ENCODE measurements at regions not wholly inside any gene's neighbourhood (a gene's known extent, or its start where the extent isn't known, plus 50 kb on each side); places are given as distances from the start of the nearest gene placed in this dataset.

GRCh38 chr5:2546938-2547337 lies 204.5 kb downstream of the IRX2 start:
- TF ChIP-seq EZH2phosphoT487 (IDR thresholded peaks at IDR 0.05; ENCODE audit: borderline replicate concordance, low read length), result no peak
- no peak for TF ChIP-seq CTCF (IDR thresholded peaks at IDR 0.05; ENCODE audit: low read depth, low read length, poor library complexity, severe bottlenecking)
- Histone ChIP-seq H3K79me2 (ENCODE audit: control insufficient read depth, low read length) (no peaks in the 10 kb centered on the region), H3K27ac (ENCODE audit: low read depth, low read length) (no peak overlapping the region), H4K20me1 (ENCODE audit: control insufficient read depth, insufficient read depth, low read depth, low read length) (no peaks in the 10 kb centered on the region), H3K9me3 (ENCODE audit: control insufficient read depth, insufficient read depth, low read length) (peaks cover 5% of the 10 kb centered on the region; the same call in 1 of the 2 replicates), H3K4me2 (ENCODE audit: low read length) (no peak overlapping the region), H3K4me1 (ENCODE audit: control insufficient read depth, low read length) (no peaks in the 10 kb centered on the region), H3K36me3 (ENCODE audit: control insufficient read depth, low read length) (no peaks in the 10 kb centered on the region), H3K9me2 (replicated peaks; ENCODE audit: control insufficient read depth, low read length) (no peaks in the 10 kb centered on the region), H3F3A (ENCODE audit: control insufficient read depth, insufficient read depth) (no peaks in the 10 kb centered on the region), H3K27me3 (ENCODE audit: control insufficient read depth, low read length) (no peaks in the 10 kb centered on the region), H3K4me3 (ENCODE audit: low read length) (no peak overlapping the region)

DNA sequence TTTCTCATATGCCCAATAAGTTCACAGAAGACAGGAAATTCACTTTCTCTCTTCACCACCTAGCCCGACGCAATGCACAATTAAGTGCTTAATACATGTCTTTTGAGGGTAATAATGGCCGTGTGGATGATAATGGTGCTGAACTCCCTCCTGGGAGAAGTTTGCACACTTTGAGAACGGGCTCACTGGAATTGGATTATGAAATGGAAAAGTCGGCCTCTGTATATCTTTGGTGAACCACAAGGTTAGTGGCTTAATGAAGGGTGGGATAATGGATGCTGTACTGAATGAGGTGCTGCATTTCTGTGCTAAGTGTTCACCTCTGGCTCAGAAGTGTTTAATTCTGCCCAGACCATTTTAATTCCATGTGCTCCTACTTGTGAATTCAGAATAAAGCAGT lies 207.5 kb downstream of the IRX2 start:
- H3K9me3 ChIP-seq (ENCODE audit: control insufficient read depth, insufficient read depth, low read length), result peaks cover 10% of the 10 kb centered on the region; the same call in 1 of the 2 replicates
- H3K27me3 ChIP-seq (ENCODE audit: control insufficient read depth, low read length), result no peaks in the 10 kb centered on the region
- no peaks in the 10 kb centered on the region for H3K36me3 ChIP-seq (ENCODE audit: control insufficient read depth, low read length)
- H3K9me2 ChIP-seq (replicated peaks; ENCODE audit: control insufficient read depth, low read length), result no peaks in the 10 kb centered on the region
- no peaks in the 10 kb centered on the region for H3K4me1 ChIP-seq (ENCODE audit: control insufficient read depth, low read length)
- no peaks in the 10 kb centered on the region for H3K79me2 ChIP-seq (ENCODE audit: control insufficient read depth, low read length)
- H4K20me1 ChIP-seq (ENCODE audit: control insufficient read depth, insufficient read depth, low read depth, low read length), result no peaks in the 10 kb centered on the region
- no peak overlapping the region for H3K4me2 ChIP-seq (ENCODE audit: low read length)
- no peaks in the 10 kb centered on the region for H3F3A ChIP-seq (ENCODE audit: control insufficient read depth, insufficient read depth)
- TF ChIP-seq CTCF (IDR thresholded peaks at IDR 0.05; ENCODE audit: low read depth, low read length, poor library complexity, severe bottlenecking) (no peak), EZH2phosphoT487 (IDR thresholded peaks at IDR 0.05; ENCODE audit: borderline replicate concordance, low read length) (no peak)
- no peak overlapping the region for H3K27ac ChIP-seq (ENCODE audit: low read depth, low read length)
- no peak overlapping the region for H3K4me3 ChIP-seq (ENCODE audit: low read length)

DNA sequence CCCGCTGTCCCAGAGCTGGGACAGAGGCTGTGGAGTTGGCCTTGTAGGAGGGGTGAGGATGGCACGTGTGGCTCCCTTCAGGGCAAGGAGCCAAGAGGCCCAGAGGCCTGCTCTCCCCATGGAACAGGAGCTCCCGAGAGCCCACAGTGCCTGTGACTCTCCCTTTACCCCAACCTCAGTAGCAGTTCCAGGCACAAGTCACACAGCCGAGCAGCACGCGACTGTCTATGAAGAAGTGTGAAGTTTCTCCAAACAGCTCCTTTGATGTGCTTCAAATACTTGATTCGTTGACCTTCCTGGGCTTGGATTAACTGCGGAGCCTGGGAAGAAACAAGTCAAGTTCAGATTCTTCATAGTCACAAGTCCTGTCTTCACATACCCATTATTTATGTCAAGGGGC lies 208.7 kb downstream of the IRX2 start:
- peaks cover 10% of the 10 kb centered on the region; the same call in 1 of the 2 replicates for H3K9me3 ChIP-seq (ENCODE audit: control insufficient read depth, insufficient read depth, low read length)
- no peak overlapping the region for H3K4me2 ChIP-seq (ENCODE audit: low read length)

More for the DNA sequence above, 208.7 kb downstream of the IRX2 start:
- no peaks in the 10 kb centered on the region for H3K27me3 ChIP-seq (ENCODE audit: control insufficient read depth, low read length)
- no peak overlapping the region for H3K4me3 ChIP-seq (ENCODE audit: low read length)
- no peaks in the 10 kb centered on the region for H3K9me2 ChIP-seq (replicated peaks; ENCODE audit: control insufficient read depth, low read length)
- H4K20me1 ChIP-seq (ENCODE audit: control insufficient read depth, insufficient read depth, low read depth, low read length), result no peaks in the 10 kb centered on the region
- TF ChIP-seq CTCF (IDR thresholded peaks at IDR 0.05; ENCODE audit: low read depth, low read length, poor library complexity, severe bottlenecking) (no peak), EZH2phosphoT487 (IDR thresholded peaks at IDR 0.05; ENCODE audit: borderline replicate concordance, low read length) (no peak)
- no peaks in the 10 kb centered on the region for H3F3A ChIP-seq (ENCODE audit: control insufficient read depth, insufficient read depth)
- H3K27ac ChIP-seq (ENCODE audit: low read depth, low read length), result no peak overlapping the region
- no peaks in the 10 kb centered on the region for H3K36me3 ChIP-seq (ENCODE audit: control insufficient read depth, low read length)
- H3K4me1 ChIP-seq (ENCODE audit: control insufficient read depth, low read length), result no peaks in the 10 kb centered on the region
- H3K79me2 ChIP-seq (ENCODE audit: control insufficient read depth, low read length), result no peaks in the 10 kb centered on the region

All from DOHH2 (cell line).